OCI-LY3 (cell line): ENCODE measurements at regions not wholly inside any gene's neighbourhood (a gene's known extent, or its start where the extent isn't known, plus 50 kb on each side); places are given as distances from the start of the nearest gene placed in this dataset.

ENCODE experiments used
- EZH2phosphoT487 ChIP-seq: fragments of 200-600 bp; shearing (Covaris generic); IDR thresholded peaks from 2 replicates; pipeline ENCODE4 v1.6.1; 2018; ENCODE audit warnings: antibody characterized with exemption, mixed run types, low read depth
- TF ChIP-seq, protein P1 (sequence below): fragments of 200-600, 300-600 bp; sonication (generic); IDR thresholded peaks from 2 replicates; pipeline ENCODE4 v1.5.1; 2014; ENCODE audit warnings: antibody characterized with exemption, low read length, low read depth

DNA sequence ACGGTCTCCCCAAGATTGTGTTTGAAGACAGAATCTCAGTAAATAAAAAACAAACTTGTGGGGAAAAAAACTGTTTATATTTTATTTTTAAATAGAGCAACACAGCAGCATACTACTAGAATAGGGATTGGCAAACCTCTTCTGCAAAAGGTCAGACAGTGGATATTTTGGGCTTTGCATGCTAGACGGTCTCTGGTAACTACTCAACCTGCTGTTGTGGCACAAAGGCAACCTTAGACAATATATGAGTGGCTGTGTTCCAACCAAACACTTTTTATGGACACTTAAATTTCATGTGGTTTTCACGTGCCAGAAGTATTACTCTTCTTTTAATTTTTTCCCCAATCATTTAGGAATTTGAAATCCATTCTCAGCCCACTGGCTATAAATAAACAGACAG, 55.0 kb downstream of the IRX5 start:
- TF ChIP-seq, protein P1, sequence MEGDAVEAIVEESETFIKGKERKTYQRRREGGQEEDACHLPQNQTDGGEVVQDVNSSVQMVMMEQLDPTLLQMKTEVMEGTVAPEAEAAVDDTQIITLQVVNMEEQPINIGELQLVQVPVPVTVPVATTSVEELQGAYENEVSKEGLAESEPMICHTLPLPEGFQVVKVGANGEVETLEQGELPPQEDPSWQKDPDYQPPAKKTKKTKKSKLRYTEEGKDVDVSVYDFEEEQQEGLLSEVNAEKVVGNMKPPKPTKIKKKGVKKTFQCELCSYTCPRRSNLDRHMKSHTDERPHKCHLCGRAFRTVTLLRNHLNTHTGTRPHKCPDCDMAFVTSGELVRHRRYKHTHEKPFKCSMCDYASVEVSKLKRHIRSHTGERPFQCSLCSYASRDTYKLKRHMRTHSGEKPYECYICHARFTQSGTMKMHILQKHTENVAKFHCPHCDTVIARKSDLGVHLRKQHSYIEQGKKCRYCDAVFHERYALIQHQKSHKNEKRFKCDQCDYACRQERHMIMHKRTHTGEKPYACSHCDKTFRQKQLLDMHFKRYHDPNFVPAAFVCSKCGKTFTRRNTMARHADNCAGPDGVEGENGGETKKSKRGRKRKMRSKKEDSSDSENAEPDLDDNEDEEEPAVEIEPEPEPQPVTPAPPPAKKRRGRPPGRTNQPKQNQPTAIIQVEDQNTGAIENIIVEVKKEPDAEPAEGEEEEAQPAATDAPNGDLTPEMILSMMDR: no peak
- no peak for TF ChIP-seq EZH2phosphoT487
